Gastroesophageal sphincter (tissue), 4 donors: ENCODE measurements at regions not wholly inside any gene's neighbourhood (a gene's known extent, or its start where the extent isn't known, plus 50 kb on each side); places are given as distances from the start of the nearest gene placed in this dataset.

Source experiments
- ATAC-seq: fragments of 150-250 bp; one replicate; pipeline ENCODE4 v1.9.1; 2016; ENCODE audit warnings: mild to moderate bottlenecking, moderate library complexity
- H3K27ac ChIP-seq, 4 donors: fragments of 200-600 bp; sonication (generic) in 3 of 4; 1 replicate in 3 of 4; 2 replicates in 1 of 4; pipeline ENCODE4 v1.5.1; 2016 to 2019
- H3K27me3 ChIP-seq: fragments of 200-600 bp; sonication (generic); one replicate; pipeline ENCODE4 v1.5.1; 2019
- H3K36me3 ChIP-seq, 2 donors: fragments of 200-600 bp; sonication (generic); one replicate each; pipeline ENCODE4 v1.5.1; 2019; ENCODE audit warnings: control low read depth in 1 of 2
- H3K4me1 ChIP-seq, 3 donors: fragments of 200-600 bp; sonication (generic); 1 replicate in 2 of 3; 2 replicates in 1 of 3; pipeline ENCODE4 v1.5.1; 2016 to 2019; ENCODE audit warnings: control low read depth in 2 of 3
- H3K4me3 ChIP-seq, 2 donors: fragments of 200-600 bp; sonication (generic); one replicate each; pipeline ENCODE4 v1.5.1; 2019; ENCODE audit warnings: mild to moderate bottlenecking in 1 of 2, moderate library complexity in 1 of 2
- H3K9me3 ChIP-seq, 3 donors: fragments of 200-600 bp; sonication (generic); one replicate each; pipeline ENCODE4 v1.5.1; 2017 to 2019; ENCODE audit warnings: control low read depth in 2 of 3
- CTCF ChIP-seq, 4 experiments: fragments of 200-600 bp in 2 of 4; fragments of 450-650 bp in 2 of 4; sonication (generic) in 1 of 4; IDR thresholded peaks; one replicate each; pipeline ENCODE4 v1.5.1; 2017 to 2019; ENCODE audit warnings: antibody characterized with exemption in 4 of 4, mild to moderate bottlenecking in 2 of 4, moderate library complexity in 2 of 4
- EP300 ChIP-seq: sonication (generic); formaldehyde crosslinking; IDR thresholded peaks from one replicate; pipeline ENCODE4 v1.6.1; 2017; ENCODE audit warnings: antibody characterized with exemption, mild to moderate bottlenecking
- POLR2A ChIP-seq, 2 donors: fragments of 450-650 bp; IDR thresholded peaks; one replicate each; pipeline ENCODE4 v1.6.1; 2017; ENCODE audit warnings: antibody characterized with exemption in 2 of 2, mild to moderate bottlenecking in 2 of 2, moderate library complexity in 1 of 2
- POLR2AphosphoS5 ChIP-seq: sonication (generic); formaldehyde crosslinking; IDR thresholded peaks from one replicate; pipeline ENCODE4 v1.6.1; 2017; ENCODE audit warnings: antibody characterized with exemption
- WGBS, 2 donors: methylation state at CpG; one replicate each; pipeline ENCODE4 v1.1.5; 2018; ENCODE audit warnings: low coverage in 1 of 2; 5-methylcytosine and 5-hydroxymethylcytosine counted together

- WGBS, 2 donors: 71 to 77% methylated on average over 4 of the region's 4 CpGs
- TF ChIP-seq EP300: no peak
- TF ChIP-seq POLR2A (IDR thresholded peaks at IDR 0.05): no peak
- no peak for TF ChIP-seq CTCF (IDR thresholded peaks at IDR 0.05)
- no peak for TF ChIP-seq POLR2AphosphoS5
Observed at GRCh38 chr3:187878772-187879518, 133.7 kb upstream of the BCL6 start.

GRCh38 chr3:187880441-187880840 lies 135.2 kb upstream of the BCL6 start:
- WGBS, 2 donors: 55 to 86% methylated on average over 1 of the region's 1 CpG
- H3K27ac ChIP-seq: no peak overlapping the region
- H3K4me3 ChIP-seq: no peak overlapping the region
- H3K9me3 ChIP-seq: no peaks in the 10 kb centered on the region
- TF ChIP-seq CTCF (IDR thresholded peaks at IDR 0.05) (no peak), POLR2AphosphoS5 (no peak), POLR2A (IDR thresholded peaks at IDR 0.05) (no peak), EP300 (no peak)
- H3K27me3 ChIP-seq: no peaks in the 10 kb centered on the region
- ATAC-seq: no peak
- no peaks in the 10 kb centered on the region for H3K4me1 ChIP-seq
- H3K36me3 ChIP-seq: no peaks in the 10 kb centered on the region

More at GRCh38 chr3:187878772-187879518, 133.7 kb upstream of the BCL6 start:
- Histone ChIP-seq H3K27ac (no peak overlapping the region), H3K27me3 (no peaks in the 10 kb centered on the region), H3K4me3 (no peak overlapping the region), H3K4me1 (no peaks in the 10 kb centered on the region), H3K9me3 (no peaks in the 10 kb centered on the region), H3K36me3 (no peaks in the 10 kb centered on the region)
- no peak for ATAC-seq

- Histone ChIP-seq H3K27ac (no peak overlapping the region), H3K9me3 (no peaks in the 10 kb centered on the region), H3K4me1 (no peaks in the 10 kb centered on the region), H3K27me3 (no peaks in the 10 kb centered on the region), H3K4me3 (no peak overlapping the region), H3K36me3 (no peaks in the 10 kb centered on the region)
- 92 to 100% methylated on average over 1 of the region's 1 CpG for WGBS, 2 donors
- TF ChIP-seq EP300 (no peak), POLR2AphosphoS5 (no peak), POLR2A (IDR thresholded peaks at IDR 0.05) (no peak), CTCF (IDR thresholded peaks at IDR 0.05) (no peak)
- no peak for ATAC-seq
Observed at GRCh38 chr3:187880851-187881250, 135.6 kb upstream of the BCL6 start.

GRCh38 chr3:187888701-187889100 lies 143.4 kb upstream of the BCL6 start:
- no peak for TF ChIP-seq EP300
- TF ChIP-seq CTCF (IDR thresholded peaks at IDR 0.05): no peak
- no peak for TF ChIP-seq POLR2AphosphoS5
- TF ChIP-seq POLR2A (IDR thresholded peaks at IDR 0.05): no peak
- H3K36me3 ChIP-seq: no peaks in the 10 kb centered on the region
- H3K4me1 ChIP-seq: peaks cover 0 to 4% (median 0%) of the 10 kb centered on the region in 3 donors
- H3K27ac ChIP-seq: peak overlapping the region in 1 of 4 donors; percentile 43
- WGBS, 2 donors: 86 to 100% methylated on average over 1 of the region's 1 CpG
- H3K9me3 ChIP-seq: no peaks in the 10 kb centered on the region
- H3K4me3 ChIP-seq: no peak overlapping the region
- ATAC-seq: peak; percentile 71
- no peaks in the 10 kb centered on the region for H3K27me3 ChIP-seq

- ATAC-seq: peak; percentile 27
- no peaks in the 10 kb centered on the region for H3K27me3 ChIP-seq
- 85 to 86% methylated on average over 3 to 4 of the region's 4 CpGs for WGBS, 2 donors
- no peak overlapping the region for H3K4me3 ChIP-seq
- H3K4me1 ChIP-seq: peaks cover 0 to 4% (median 0%) of the 10 kb centered on the region in 3 donors
- TF ChIP-seq CTCF (IDR thresholded peaks at IDR 0.05) (no peak), POLR2A (IDR thresholded peaks at IDR 0.05) (no peak), EP300 (no peak), POLR2AphosphoS5 (no peak)
- H3K36me3 ChIP-seq: no peaks in the 10 kb centered on the region
- H3K9me3 ChIP-seq: no peaks in the 10 kb centered on the region
- peak overlapping the region in 1 of 4 donors; percentile 43 for H3K27ac ChIP-seq
Observed at GRCh38 chr3:187889106-187889505, 143.8 kb upstream of the BCL6 start.
